MCF 10A (cell line): ENCODE measurements at regions not wholly inside any gene's neighbourhood (a gene's known extent, or its start where the extent isn't known, plus 50 kb on each side); places are given as distances from the start of the nearest gene placed in this dataset.

Source experiments
- BruUV-seq: library from RNA; stranded (reverse); fragments of 400-500 nt; replicated peaks from 2 replicates; lab custom pipeline; 2021; lab: Mats Ljungman, UMichigan
- CTCF ChIA-PET: fragments of 300-600 bp; sonication (Branson Sonifier 250); formaldehyde crosslinking; extraction: SDS; loops from one replicate; lab custom pipeline; 2021; ENCODE audit warnings: antibody characterized with exemption, inconsistent platforms; lab: Yijun Ruan, JAX
- POLR2A ChIA-PET: fragments of 300-600, 350-650 bp; sonication (Branson Sonifier 250); formaldehyde crosslinking; extraction: SDS; loops from one replicate; lab custom pipeline; 2020; ENCODE audit warnings: antibody characterized with exemption, inconsistent platforms; lab: Yijun Ruan, JAX
- DNase-seq: peaks from one replicate; pipeline ENCODE4 v3.0.0-alpha.2; 2018; ENCODE audit not compliant: unreplicated experiment
- H3K27ac Mint-ChIP-seq: one replicate; pipeline ENCODE4 v1.8.0; 2022; ENCODE audit warnings: mild to moderate bottlenecking, low read depth, mixed read lengths; ENCODE audit not compliant: unreplicated experiment
- H3K27me3 Mint-ChIP-seq: one replicate; pipeline ENCODE4 v1.8.0; 2022; ENCODE audit warnings: mixed read lengths; ENCODE audit not compliant: insufficient read depth, unreplicated experiment
- H3K36me3 Mint-ChIP-seq: one replicate; pipeline ENCODE4 v1.8.0; 2022; ENCODE audit warnings: mild to moderate bottlenecking, moderate library complexity, mixed read lengths; ENCODE audit not compliant: insufficient read depth, unreplicated experiment
- H3K4me1 Mint-ChIP-seq: one replicate; pipeline ENCODE4 v1.8.0; 2022; ENCODE audit warnings: mixed read lengths; ENCODE audit not compliant: insufficient read depth, unreplicated experiment
- H3K4me3 Mint-ChIP-seq: one replicate; pipeline ENCODE4 v1.8.0; 2022; ENCODE audit warnings: mild to moderate bottlenecking, moderate library complexity, mixed read lengths; ENCODE audit not compliant: unreplicated experiment
- H3K9me3 Mint-ChIP-seq: one replicate; pipeline ENCODE4 v1.8.0; 2022; ENCODE audit warnings: mixed read lengths; ENCODE audit not compliant: unreplicated experiment
- CTCF ChIP-seq: fragments of 200-600 bp; IDR thresholded peaks from one replicate; pipeline ENCODE4 v1.8.0; 2022; ENCODE audit warnings: antibody characterized with exemption, mild to moderate bottlenecking; ENCODE audit not compliant: unreplicated experiment
- intact Hi-C: fragments of 100-400 bp; cut with micrococcal nuclease; formaldehyde crosslinking; loops from 2 replicates; pipeline ENCODE4 v1.14.1; 2022

DNA sequence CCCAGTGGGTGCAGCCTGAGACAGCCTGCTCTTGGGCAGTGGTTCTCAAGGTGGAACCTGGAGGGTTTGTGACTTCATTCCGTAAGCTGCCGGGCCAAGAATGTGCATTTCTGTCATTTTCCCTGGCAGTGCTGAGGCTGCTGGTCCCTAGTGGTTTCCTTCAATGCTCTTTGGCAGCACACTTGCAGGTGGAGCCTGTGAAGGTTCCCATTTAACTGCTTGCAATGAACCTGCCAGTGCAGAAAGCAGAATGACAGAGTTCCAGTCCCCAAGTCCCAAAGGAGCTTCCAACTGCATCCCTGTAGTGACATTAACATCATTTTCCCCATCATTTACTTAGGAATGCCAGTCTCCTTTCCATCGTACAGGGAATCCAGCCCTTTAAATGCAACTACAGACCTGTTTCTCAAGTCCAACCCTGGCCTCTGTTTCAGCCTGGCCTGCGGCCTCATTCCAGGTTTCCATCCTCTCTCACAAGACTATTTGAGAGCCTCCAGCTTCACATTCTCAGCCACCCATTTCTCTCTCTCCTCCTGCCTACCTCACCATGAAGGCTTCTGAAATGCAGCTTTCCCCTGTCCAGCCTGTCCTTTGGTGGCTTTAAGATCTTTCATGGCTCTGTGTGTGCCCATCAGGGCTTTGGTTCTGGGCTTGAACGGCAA lies 149.7 kb upstream of the GGTLC1 start:
- Mint-ChIP-seq H3K9me3 (peaks cover 42% of the 10 kb centered on the region), H3K4me1 (no peaks in the 10 kb centered on the region), H3K4me3 (no peak overlapping the region), H3K27ac (no peak overlapping the region), H3K36me3 (no peaks in the 10 kb centered on the region), H3K27me3 (no peaks in the 10 kb centered on the region)
- ChIA-PET CTCF (no interaction called here), POLR2A (no interaction called here)
- BruUV-seq: no TSS peak
- TF ChIP-seq CTCF: no peak
- DNase-seq: no peak
- intact Hi-C loops: no loop called here

DNA sequence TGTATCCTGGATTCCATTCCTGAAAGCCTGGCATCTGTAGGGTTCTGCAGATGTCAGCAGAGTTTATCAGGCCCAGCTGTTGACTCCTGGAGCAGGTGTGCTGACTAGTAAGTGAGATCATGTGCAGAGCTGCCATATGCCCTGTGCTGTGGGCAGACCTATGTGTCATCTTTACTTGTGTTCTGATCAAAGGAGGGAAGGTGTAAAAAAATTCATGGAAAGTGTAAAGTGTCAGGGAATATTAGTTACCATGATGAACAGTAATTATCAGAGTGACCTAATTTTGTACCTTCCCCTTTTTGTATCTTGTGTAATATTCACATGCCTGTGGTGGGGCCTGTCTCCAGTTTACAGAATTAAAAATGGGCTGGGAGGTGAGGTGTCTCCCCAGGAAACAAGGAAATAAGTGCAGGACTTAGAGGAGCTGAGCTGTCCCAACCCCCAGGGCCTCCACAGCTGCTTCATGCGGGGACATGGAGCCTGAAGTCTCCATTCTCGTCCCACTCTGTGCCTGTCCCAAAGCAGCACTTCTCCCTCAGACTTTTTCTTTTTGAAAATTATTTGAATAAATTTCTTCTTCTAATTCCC lies 148.2 kb upstream of the GGTLC1 start:
- Mint-ChIP-seq H3K9me3 (peaks cover 54% of the 10 kb centered on the region), H3K4me1 (no peaks in the 10 kb centered on the region), H3K36me3 (no peaks in the 10 kb centered on the region), H3K27ac (no peak overlapping the region), H3K27me3 (no peaks in the 10 kb centered on the region), H3K4me3 (no peak overlapping the region)
- POLR2A ChIA-PET: interaction anchor here (0.5 kb wide), 1 partner anchor 326 kb away, joined by 3 read pairs; no protein-coding TSS in a partner anchor
- CTCF ChIA-PET: interaction anchor here (0.6 kb wide), 1 partner anchor 65 kb away, joined by 3 read pairs; no protein-coding TSS in a partner anchor
- intact Hi-C loops: no loop called here
- TF ChIP-seq CTCF: no peak
- DNase-seq: no peak
- no TSS peak for BruUV-seq

DNA sequence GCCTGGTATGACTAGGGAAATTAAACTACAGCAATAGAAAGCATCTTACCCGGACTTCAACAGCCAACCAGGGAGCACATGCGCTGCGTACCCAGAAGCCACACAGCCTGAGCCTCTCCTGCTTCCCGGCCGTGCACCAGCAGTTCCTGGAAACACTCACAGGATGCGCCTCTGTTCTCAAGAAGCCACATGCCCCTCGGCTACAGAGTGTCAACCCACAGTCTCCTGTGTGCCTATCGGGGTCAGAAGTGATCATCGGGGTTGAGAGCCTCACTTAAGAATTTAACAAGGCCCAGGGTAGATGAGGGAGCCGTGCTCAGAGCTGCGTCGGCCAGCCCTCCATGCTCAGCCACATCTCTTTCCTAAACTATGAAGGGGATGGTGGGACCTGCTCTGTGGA lies 147.2 kb upstream of the GGTLC1 start:
- ChIA-PET POLR2A (no interaction called here), CTCF (no interaction called here)
- no peak for TF ChIP-seq CTCF
- Mint-ChIP-seq H3K9me3 (peaks cover 55% of the 10 kb centered on the region), H3K4me3 (no peak overlapping the region), H3K36me3 (no peaks in the 10 kb centered on the region), H3K27me3 (no peaks in the 10 kb centered on the region), H3K27ac (no peak overlapping the region), H3K4me1 (no peaks in the 10 kb centered on the region)
- no TSS peak for BruUV-seq
- DNase-seq: no peak
- intact Hi-C loops: no loop called here

GRCh38 chr20:24134930-24135329 lies 146.4 kb upstream of the GGTLC1 start:
- POLR2A ChIA-PET: interaction anchor here (0.6 kb wide), 1 partner anchor 492 kb away, joined by 5 read pairs; no protein-coding TSS in a partner anchor
- CTCF ChIA-PET: no interaction called here

More at GRCh38 chr20:24134930-24135329, 146.4 kb upstream of the GGTLC1 start:
- intact Hi-C loops: no loop called here
- no peak for TF ChIP-seq CTCF
- peaks cover 55% of the 10 kb centered on the region for H3K9me3 Mint-ChIP-seq
- no peak for DNase-seq
- no TSS peak for BruUV-seq
- no peak overlapping the region for H3K4me3 Mint-ChIP-seq
- no peaks in the 10 kb centered on the region for H3K4me1 Mint-ChIP-seq
- H3K27me3 Mint-ChIP-seq: no peaks in the 10 kb centered on the region
- H3K36me3 Mint-ChIP-seq: no peaks in the 10 kb centered on the region
- H3K27ac Mint-ChIP-seq: no peak overlapping the region
